Transverse colon (tissue), 4 donors: ENCODE measurements at regions not wholly inside any gene's neighbourhood (a gene's known extent, or its start where the extent isn't known, plus 50 kb on each side); places are given as distances from the start of the nearest gene placed in this dataset.

Experiments
- EP300 ChIP-seq: sonication (generic); formaldehyde crosslinking; IDR thresholded peaks from one replicate; pipeline ENCODE4 v1.6.1; 2017; ENCODE audit warnings: antibody characterized with exemption, low read depth
- POLR2A ChIP-seq: fragments of 450-650 bp; IDR thresholded peaks from one replicate; pipeline ENCODE4 v1.6.1; 2016; ENCODE audit warnings: antibody characterized with exemption, mild to moderate bottlenecking, moderate library complexity
- POLR2AphosphoS5 ChIP-seq, 3 donors: sonication (generic); formaldehyde crosslinking; IDR thresholded peaks; one replicate each; pipeline ENCODE4 v1.6.1; 2016; ENCODE audit warnings: antibody characterized with exemption in 3 of 3
- TF ChIP-seq, protein P1 (sequence below), 5 experiments: fragments of 200-600 bp in 3 of 5; fragments of 450-650 bp in 2 of 5; sonication (generic) in 3 of 5; IDR thresholded peaks; 1 replicate in 2 of 5; 2 replicates in 3 of 5; pipeline ENCODE4 v1.5.1; 2016 to 2017; ENCODE audit warnings: antibody characterized with exemption in 5 of 5, inconsistent platforms in 3 of 5, mild to moderate bottlenecking in 2 of 5, moderate library complexity in 1 of 5

DNA sequence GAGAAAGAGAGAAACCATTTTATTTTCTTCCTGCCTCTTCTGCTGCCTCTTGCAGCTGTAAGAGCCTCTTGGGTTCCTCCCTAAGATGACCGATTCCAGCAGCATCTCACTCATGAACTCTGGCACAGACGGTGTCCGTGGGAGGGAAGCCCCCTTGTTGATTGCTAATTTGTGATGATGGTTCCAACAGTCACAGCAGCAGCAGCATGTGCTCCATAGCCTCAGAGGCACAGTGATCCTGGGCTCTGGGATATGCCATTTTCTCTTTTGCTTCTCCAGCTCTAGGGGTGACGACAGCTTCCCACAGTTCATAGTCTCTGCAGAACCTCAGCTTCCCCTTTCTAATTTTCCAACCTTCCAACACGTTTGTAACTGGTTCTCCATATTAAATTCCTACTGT, 324.2 kb upstream of the HS6ST1 start:
- TF ChIP-seq, protein P1, sequence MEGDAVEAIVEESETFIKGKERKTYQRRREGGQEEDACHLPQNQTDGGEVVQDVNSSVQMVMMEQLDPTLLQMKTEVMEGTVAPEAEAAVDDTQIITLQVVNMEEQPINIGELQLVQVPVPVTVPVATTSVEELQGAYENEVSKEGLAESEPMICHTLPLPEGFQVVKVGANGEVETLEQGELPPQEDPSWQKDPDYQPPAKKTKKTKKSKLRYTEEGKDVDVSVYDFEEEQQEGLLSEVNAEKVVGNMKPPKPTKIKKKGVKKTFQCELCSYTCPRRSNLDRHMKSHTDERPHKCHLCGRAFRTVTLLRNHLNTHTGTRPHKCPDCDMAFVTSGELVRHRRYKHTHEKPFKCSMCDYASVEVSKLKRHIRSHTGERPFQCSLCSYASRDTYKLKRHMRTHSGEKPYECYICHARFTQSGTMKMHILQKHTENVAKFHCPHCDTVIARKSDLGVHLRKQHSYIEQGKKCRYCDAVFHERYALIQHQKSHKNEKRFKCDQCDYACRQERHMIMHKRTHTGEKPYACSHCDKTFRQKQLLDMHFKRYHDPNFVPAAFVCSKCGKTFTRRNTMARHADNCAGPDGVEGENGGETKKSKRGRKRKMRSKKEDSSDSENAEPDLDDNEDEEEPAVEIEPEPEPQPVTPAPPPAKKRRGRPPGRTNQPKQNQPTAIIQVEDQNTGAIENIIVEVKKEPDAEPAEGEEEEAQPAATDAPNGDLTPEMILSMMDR (IDR thresholded peaks at IDR 0.05), result no peak
- TF ChIP-seq POLR2AphosphoS5 (IDR thresholded peaks at IDR 0.05) (no peak), POLR2A (no peak), EP300 (no peak)
